Brain microvascular endothelial cell (primary cell): ENCODE measurements at regions not wholly inside any gene's neighbourhood (a gene's known extent, or its start where the extent isn't known, plus 50 kb on each side); places are given as distances from the start of the nearest gene placed in this dataset.

Source experiments
- DNase-seq: peaks from one replicate; pipeline ENCODE4 v3.0.0-alpha.2; 2020
- H3K27ac ChIP-seq: fragments of 250-450 bp; sonication (Bioruptor Pico); 2 replicates; pipeline ENCODE4 v1.5.1; 2020; ENCODE audit warnings: mild to moderate bottlenecking, moderate library complexity
- H3K27me3 ChIP-seq: fragments of 250-450 bp; sonication (Bioruptor Pico); replicated peaks from 2 replicates; pipeline ENCODE4 v1.5.1; 2020; ENCODE audit warnings: mild to moderate bottlenecking
- H3K36me3 ChIP-seq: fragments of 250-450 bp; sonication (Bioruptor Pico); replicated peaks from 2 replicates; pipeline ENCODE4 v1.5.1; 2020; ENCODE audit warnings: mild to moderate bottlenecking
- H3K4me3 ChIP-seq: 2 replicates; pipeline ENCODE4 v1.5.1; 2011; ENCODE audit warnings: low read depth, mild to moderate bottlenecking, control low read depth, low read length, moderate library complexity
- in situ Hi-C: cut with HindIII; loops from 2 replicates; pipeline ENCODE4 v1.10.0; 2017; ENCODE audit warnings: low sequenced_read_pairs, low pct_ligation_motif_present
- TF ChIP-seq, protein P1 (sequence below): IDR thresholded peaks from 2 replicates; pipeline ENCODE4 v1.5.1; 2011; ENCODE audit warnings: low read depth, mild to moderate bottlenecking, moderate library complexity, low read length, control low read depth, inconsistent platforms; ENCODE audit errors: missing control alignments

DNA sequence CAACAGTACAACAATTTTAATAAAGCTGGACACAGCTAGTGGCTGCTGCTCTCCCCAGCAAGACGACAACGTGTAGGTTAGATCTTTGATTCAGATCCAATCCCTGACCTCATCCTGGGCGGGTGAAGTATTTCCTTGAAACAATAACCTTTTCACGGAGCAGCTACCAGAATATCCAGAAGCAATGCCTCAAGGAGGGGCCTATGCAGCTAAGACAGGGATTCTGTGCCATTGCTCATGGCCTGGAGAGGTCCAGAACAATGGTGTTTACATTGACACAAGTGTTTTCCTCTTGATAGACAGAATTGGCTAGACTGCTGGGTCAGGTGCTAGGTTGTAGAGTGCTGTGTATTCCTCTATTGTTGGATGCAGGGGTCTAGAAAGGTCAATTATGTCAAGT lies 520.1 kb downstream of the BCL11A start:
- TF ChIP-seq, protein P1, sequence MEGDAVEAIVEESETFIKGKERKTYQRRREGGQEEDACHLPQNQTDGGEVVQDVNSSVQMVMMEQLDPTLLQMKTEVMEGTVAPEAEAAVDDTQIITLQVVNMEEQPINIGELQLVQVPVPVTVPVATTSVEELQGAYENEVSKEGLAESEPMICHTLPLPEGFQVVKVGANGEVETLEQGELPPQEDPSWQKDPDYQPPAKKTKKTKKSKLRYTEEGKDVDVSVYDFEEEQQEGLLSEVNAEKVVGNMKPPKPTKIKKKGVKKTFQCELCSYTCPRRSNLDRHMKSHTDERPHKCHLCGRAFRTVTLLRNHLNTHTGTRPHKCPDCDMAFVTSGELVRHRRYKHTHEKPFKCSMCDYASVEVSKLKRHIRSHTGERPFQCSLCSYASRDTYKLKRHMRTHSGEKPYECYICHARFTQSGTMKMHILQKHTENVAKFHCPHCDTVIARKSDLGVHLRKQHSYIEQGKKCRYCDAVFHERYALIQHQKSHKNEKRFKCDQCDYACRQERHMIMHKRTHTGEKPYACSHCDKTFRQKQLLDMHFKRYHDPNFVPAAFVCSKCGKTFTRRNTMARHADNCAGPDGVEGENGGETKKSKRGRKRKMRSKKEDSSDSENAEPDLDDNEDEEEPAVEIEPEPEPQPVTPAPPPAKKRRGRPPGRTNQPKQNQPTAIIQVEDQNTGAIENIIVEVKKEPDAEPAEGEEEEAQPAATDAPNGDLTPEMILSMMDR = no peak
- Histone ChIP-seq H3K4me3 (no peak overlapping the region), H3K27me3 (no peaks in the 10 kb centered on the region), H3K27ac (no peak overlapping the region), H3K36me3 (no peaks in the 10 kb centered on the region)
- DNase-seq = no peak
- in situ Hi-C loops = no loop called here

DNA sequence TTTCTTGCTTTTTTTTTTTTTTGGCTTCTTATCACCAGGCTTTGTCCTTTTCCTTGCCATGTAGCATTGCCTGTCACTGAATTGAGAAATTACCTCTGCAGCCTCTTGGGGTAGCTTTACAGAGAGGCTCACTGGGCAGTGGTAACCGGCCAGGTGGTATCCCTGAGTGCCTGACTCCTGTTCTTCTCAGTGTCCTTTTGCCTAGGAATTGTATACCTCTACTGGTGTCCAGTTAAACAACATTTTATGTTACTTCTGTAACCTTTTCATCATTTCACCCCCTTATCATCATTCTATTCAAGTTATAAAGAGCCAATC lies 523.9 kb downstream of the BCL11A start:
- Histone ChIP-seq H3K36me3 (no peaks in the 10 kb centered on the region), H3K27me3 (no peaks in the 10 kb centered on the region), H3K27ac (no peak overlapping the region), H3K4me3 (no peak overlapping the region)
- DNase-seq = no peak
- TF ChIP-seq, protein P1 = no peak
- in situ Hi-C loops = no loop called here

DNA sequence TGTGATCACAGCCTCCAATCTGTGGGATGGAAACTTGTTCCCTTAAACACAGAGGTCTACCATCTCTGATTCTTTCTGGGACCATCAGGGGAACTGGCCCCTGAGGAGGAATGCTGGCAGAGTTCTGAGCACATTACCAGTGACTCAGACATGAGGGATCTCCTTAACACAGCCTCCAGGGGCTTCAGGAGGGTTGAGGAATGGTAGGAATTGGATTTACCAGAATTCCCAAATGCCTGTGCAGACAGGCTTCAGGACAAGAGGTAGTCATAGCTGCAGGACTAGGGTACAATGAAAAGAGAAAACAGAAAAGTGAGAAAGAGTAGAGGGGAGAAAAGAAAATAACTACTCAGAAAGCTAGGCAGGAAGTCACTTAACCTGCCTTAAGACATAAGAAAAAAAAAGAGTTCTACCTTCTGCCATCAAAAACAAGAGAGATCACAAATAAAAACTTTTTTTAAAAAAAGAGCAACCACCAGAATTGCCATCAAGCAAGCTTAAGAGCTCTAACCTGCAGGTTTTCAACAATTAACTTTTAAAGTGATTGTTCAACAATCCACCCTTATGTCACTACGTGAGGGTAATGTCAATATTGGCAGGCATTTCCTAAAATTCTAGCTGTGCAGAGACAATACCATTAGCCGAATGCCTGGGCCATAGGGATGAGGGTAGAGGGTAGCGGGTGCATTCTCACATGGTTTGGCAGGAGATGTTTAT lies 524.4 kb downstream of the BCL11A start:
- in situ Hi-C loops = no loop called here
- Histone ChIP-seq H3K36me3 (no peaks in the 10 kb centered on the region), H3K4me3 (no peak overlapping the region), H3K27ac (no peak overlapping the region), H3K27me3 (no peaks in the 10 kb centered on the region)
- no peak for DNase-seq
- TF ChIP-seq, protein P1 = no peak

DNA sequence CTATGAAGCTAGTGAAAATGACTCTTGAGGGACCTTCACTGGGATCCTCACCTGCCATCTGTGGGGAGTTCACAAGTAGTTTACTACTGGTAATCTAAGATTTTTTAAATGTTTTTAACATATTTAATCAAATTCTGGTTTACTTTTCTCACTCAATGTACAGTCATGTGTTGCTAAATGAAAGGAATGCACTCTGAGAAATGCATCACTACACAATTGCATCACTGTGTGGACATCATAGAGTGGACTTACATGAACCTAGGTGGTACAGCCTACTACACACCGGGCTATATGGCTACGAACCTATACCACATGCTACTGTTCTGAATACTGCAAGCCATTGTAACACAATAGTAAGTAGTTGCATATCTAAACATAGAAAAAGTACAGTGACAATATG lies 528.0 kb downstream of the BCL11A start:
- TF ChIP-seq, protein P1 = no peak
- H3K27ac ChIP-seq = no peak overlapping the region
- no peak for DNase-seq
- H3K4me3 ChIP-seq = no peak overlapping the region
- in situ Hi-C loops = no loop called here
- no peaks in the 10 kb centered on the region for H3K27me3 ChIP-seq
- no peaks in the 10 kb centered on the region for H3K36me3 ChIP-seq

DNA sequence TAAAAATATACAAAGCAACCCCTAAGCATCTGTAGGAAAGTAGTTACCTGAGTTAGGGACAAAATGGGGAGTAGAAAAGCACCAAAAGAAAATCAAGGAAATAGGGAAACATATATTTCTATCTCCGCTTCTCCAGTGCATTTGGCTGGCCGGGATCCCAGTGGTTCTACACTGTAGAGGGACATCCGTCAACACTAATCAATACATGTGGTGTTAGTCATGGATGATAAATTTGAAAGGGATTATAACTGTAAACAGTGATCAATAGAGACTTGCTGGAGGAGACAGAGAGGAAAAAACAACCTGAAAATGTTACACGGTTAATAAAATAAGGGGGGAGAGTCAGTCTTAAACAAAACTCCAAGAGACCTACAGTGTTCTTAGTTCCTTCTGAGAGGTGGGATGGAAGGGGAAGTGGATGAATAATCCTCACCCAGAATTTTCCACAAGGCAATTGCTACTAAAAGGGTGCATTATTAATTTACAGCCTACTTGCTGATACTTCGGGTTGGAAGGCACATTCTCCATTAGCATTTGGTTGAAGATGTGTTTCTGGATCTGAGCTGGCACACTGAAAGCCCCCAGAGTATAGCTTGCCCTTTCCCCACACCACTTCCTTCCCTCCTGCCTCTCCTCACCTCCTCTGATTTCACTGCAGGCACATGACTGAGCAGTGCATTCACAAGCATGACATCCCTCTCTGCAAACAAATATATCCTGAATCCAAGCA lies 530.0 kb downstream of the BCL11A start:
- Histone ChIP-seq H3K4me3 (no peak overlapping the region), H3K36me3 (no peaks in the 10 kb centered on the region), H3K27me3 (no peaks in the 10 kb centered on the region), H3K27ac (no peak overlapping the region)
- TF ChIP-seq, protein P1 = no peak
- DNase-seq = no peak
- in situ Hi-C loops = no loop called here
